HepG2 (cell line): ENCODE measurements at regions not wholly inside any gene's neighbourhood (a gene's known extent, or its start where the extent isn't known, plus 50 kb on each side); places are given as distances from the start of the nearest gene placed in this dataset.
A peak's percentile ranks its signal among the peaks of the same experiment; 100 is the strongest.

Experiments used
- ATAC-seq: fragments of 200-7000 bp; cut with Tn5 transposase; 3 replicates; pipeline ENCODE4 v1.9.1; 2020; ENCODE audit warnings: mild to moderate bottlenecking, moderate library complexity
- BruUV-seq: library from RNA; stranded (reverse); fragments of 400-500 nt; replicated peaks from 2 replicates; lab custom pipeline; 2021; lab: Mats Ljungman, UMichigan
- CTCF ChIA-PET: fragments of 300-600 bp; formaldehyde crosslinking; extraction: SDS; loops from one replicate; lab custom pipeline; 2021; ENCODE audit warnings: low total read pairs, inconsistent platforms, low intra/inter-chr PET ratio; lab: Yijun Ruan, JAX
- POLR2A ChIA-PET: fragments of 350-600 bp; sonication (Branson Sonifier 250); formaldehyde crosslinking; loops from one replicate; lab custom pipeline; 2020; ENCODE audit warnings: antibody characterized with exemption, inconsistent platforms; lab: Yijun Ruan, JAX
- DNase-seq: peaks from one replicate; pipeline ENCODE4 v3.0.0-alpha.2; 2015; ENCODE audit warnings: low spot score
- FAIRE-seq: peaks from 3 replicates; lab custom pipeline; 2011; peaks lifted over from hg19 to GRCh38; lab: Jason Lieb, UNC
- H2AFZ ChIP-seq: one replicate; pipeline ENCODE4 v1.6.1; 2011; ENCODE audit warnings: low read length, inconsistent platforms
- H3K27ac ChIP-seq: fragments of 300-600 bp; 3 replicates; pipeline ENCODE4 v1.8.0; 2011; ENCODE audit warnings: mixed run types, mild to moderate bottlenecking, mixed read lengths, low read length, inconsistent platforms; ENCODE audit not compliant: insufficient read depth; ENCODE audit errors: extremely low read length
- H3K27me3 ChIP-seq, 2 experiments: fragments of 200-600 bp in 1 of 2; 2 replicates in 1 of 2; 3 replicates in 1 of 2; pipeline versions ENCODE4 v1.6.0 to v1.8.0; 2011; ENCODE audit warnings: low read length in 2 of 2, mild to moderate bottlenecking in 2 of 2, moderate library complexity in 2 of 2, inconsistent platforms in 1 of 2; ENCODE audit not compliant: insufficient read depth in 2 of 2, control insufficient read depth in 1 of 2
- H3K36me3 ChIP-seq, 2 experiments: fragments of 200-600 bp in 1 of 2; replicated peaks in 1 of 2; 2 replicates in 1 of 2; 3 replicates in 1 of 2; pipeline versions ENCODE4 v1.5.1 to v1.8.0; 2011; ENCODE audit warnings: low read length in 2 of 2, inconsistent platforms in 1 of 2; ENCODE audit not compliant: insufficient read depth in 2 of 2, control insufficient read depth in 1 of 2
- H3K4me1 ChIP-seq: 2 replicates; pipeline ENCODE4 v1.5.1; 2012; ENCODE audit warnings: low read length, inconsistent platforms; ENCODE audit not compliant: insufficient read depth
- H3K4me2 ChIP-seq: 2 replicates; pipeline ENCODE4 v1.6.0; 2011; ENCODE audit warnings: low read depth, low read length, inconsistent platforms
- H3K4me3 ChIP-seq, 3 experiments: fragments of 200-600 bp in 1 of 3; sonication (generic), shearing (Covaris generic) in 1 of 3; replicated peaks in 1 of 3; 2 replicates each; pipeline ENCODE4 v1.5.1; 2011 to 2016; ENCODE audit warnings: low read length in 3 of 3, inconsistent platforms in 2 of 3, low read depth in 2 of 3, mild to moderate bottlenecking in 2 of 3, control low read depth in 1 of 3, mixed read lengths in 1 of 3; ENCODE audit not compliant: insufficient read depth in 1 of 3
- H3K79me2 ChIP-seq: one replicate; pipeline ENCODE4 v1.6.1; 2011; ENCODE audit warnings: low read length, inconsistent platforms; ENCODE audit not compliant: insufficient read depth
- H3K9ac ChIP-seq: 2 replicates; pipeline ENCODE4 v1.6.0; 2011; ENCODE audit warnings: mild to moderate bottlenecking, low read depth, low read length, inconsistent platforms; ENCODE audit not compliant: insufficient read depth
- H3K9me3 ChIP-seq: 2 replicates; pipeline ENCODE4 v1.5.1; 2012; ENCODE audit warnings: mild to moderate bottlenecking, low read length
- H4K20me1 ChIP-seq: 2 replicates; pipeline ENCODE4 v1.6.0; 2011; ENCODE audit warnings: inconsistent platforms, mild to moderate bottlenecking, low read length, moderate library complexity; ENCODE audit not compliant: insufficient read depth
- E2F1 ChIP-seq: sonication (generic); formaldehyde crosslinking; IDR thresholded peaks from 2 replicates; pipeline ENCODE4 v1.5.0; 2020; ENCODE audit warnings: missing genetic modification reagents
- GMEB1 ChIP-seq: sonication (generic); formaldehyde crosslinking; IDR thresholded peaks from 2 replicates; pipeline ENCODE4 v1.5.1; 2020; ENCODE audit warnings: missing genetic modification reagents, mild to moderate bottlenecking, borderline replicate concordance
- KDM3A ChIP-seq: IDR thresholded peaks from 2 replicates; pipeline ENCODE4 v1.6.1; 2018; ENCODE audit warnings: low read depth, missing compliant biosample characterization
- MIER2 ChIP-seq: IDR thresholded peaks from 2 replicates; pipeline ENCODE4 v1.6.1; 2016; ENCODE audit warnings: missing biosample characterization, missing genetic modification reagents
- RXRA ChIP-seq: sonication (generic); formaldehyde crosslinking; IDR thresholded peaks from 2 replicates; pipeline ENCODE4 v1.5.1; 2020; ENCODE audit warnings: missing genetic modification reagents
- SKI ChIP-seq: fragments of 450-650 bp; IDR thresholded peaks from one replicate; pipeline ENCODE4 v1.6.1; 2018; ENCODE audit warnings: mild to moderate bottlenecking; ENCODE audit not compliant: partially characterized antibody
- USF2 ChIP-seq, 2 experiments: sonication (generic) in 1 of 2; formaldehyde crosslinking in 1 of 2; IDR thresholded peaks; 2 replicates each; pipeline versions ENCODE4 v1.5.1 to v1.6.1; 2011 to 2020; ENCODE audit warnings: borderline replicate concordance in 1 of 2, low read depth in 1 of 2, low read length in 1 of 2, mild to moderate bottlenecking in 1 of 2, missing genetic modification reagents in 1 of 2, moderate library complexity in 1 of 2
- ZBTB33 ChIP-seq: sonication (generic); formaldehyde crosslinking; IDR thresholded peaks from 2 replicates; pipeline ENCODE4 v1.4.0; 2020; ENCODE audit warnings: missing genetic modification reagents
- ZBTB38 ChIP-seq: sonication (generic); formaldehyde crosslinking; IDR thresholded peaks from 2 replicates; pipeline ENCODE4 v1.5.1; 2020; ENCODE audit warnings: mild to moderate bottlenecking, missing genetic modification reagents
- ZNF263 ChIP-seq: sonication (generic); formaldehyde crosslinking; IDR thresholded peaks from 2 replicates; pipeline ENCODE4 v1.4.0; 2020; ENCODE audit warnings: missing genetic modification reagents
- ZNF30 ChIP-seq: sonication (generic); formaldehyde crosslinking; IDR thresholded peaks from 2 replicates; pipeline ENCODE4 v1.5.0; 2020; ENCODE audit warnings: mild to moderate bottlenecking, missing genetic modification reagents
- ZNF660 ChIP-seq: sonication (generic); formaldehyde crosslinking; IDR thresholded peaks from 2 replicates; pipeline ENCODE4 v1.5.1; 2020; ENCODE audit warnings: mild to moderate bottlenecking, low read depth, missing genetic modification reagents, borderline replicate concordance
- ZNF761 ChIP-seq: sonication (generic); formaldehyde crosslinking; conservative IDR thresholded peaks from 2 replicates; pipeline ENCODE4 v1.4.0; 2020; ENCODE audit warnings: mild to moderate bottlenecking, missing genetic modification reagents
- WGBS: methylation state at CpG from one replicate; pipeline ENCODE4 v1.1.6; 2017; ENCODE audit warnings: low lambda C conversion rate; 5-methylcytosine and 5-hydroxymethylcytosine counted together
- in situ Hi-C: cut with HindIII; loops from 2 replicates; pipeline ENCODE4 v1.10.0; 2017; ENCODE audit warnings: low pct_unique_long_range_greater_than_20kb; ENCODE audit not compliant: extremely low pct_ligation_motif_present
- intact Hi-C: fragments of 100-400 bp; cut with micrococcal nuclease; formaldehyde crosslinking; loops from one replicate; pipeline ENCODE4 v1.10.0; 2022; ENCODE audit not compliant: unreplicated experiment

- peak; percentile 75 for TF ChIP-seq ZBTB33 (CRISPR knock-in tag)
- TF ChIP-seq, all 625 proteins: peak for 13; not testable (repeated sequence) for 612
These were observed 136.3 kb upstream of the KCTD7 start (continued) for GRCh38 chr7:66492405-66492804.

- peak overlapping the region; percentile 92 for H3K9ac ChIP-seq
- peaks cover 9% of the 10 kb centered on the region for H3K79me2 ChIP-seq
- H4K20me1 ChIP-seq, result no peaks in the 10 kb centered on the region
- H3K4me2 ChIP-seq, result peak overlapping the region; percentile 77
- H3K9me3 ChIP-seq, result no peaks in the 10 kb centered on the region
- peak; percentile 4 for FAIRE-seq
- in situ Hi-C loops (no loop called here), intact Hi-C loops (loop anchor here (2.0 to 5.0 kb wide), 3 partner anchors 51 to 286 kb away; partner anchors contain the start of gene TPST1)
- H3K4me3 ChIP-seq, result peak overlapping the region; percentile 69 to 89 (median 79)
- H3K27ac ChIP-seq, result peak overlapping the region; percentile 88
- WGBS, result 0% methylated on average over 27 of the region's 68 CpGs
- ChIA-PET CTCF (no interaction called here), POLR2A (interaction anchor here (0.6 to 3.0 kb wide), 36 partner anchors 10 to 463 kb away, joined by 3 to 28 read pairs (median 6); partner anchors contain the start of genes ASL, CRCP and TPST1)
- no peak overlapping the region for H2AFZ ChIP-seq
- H3K36me3 ChIP-seq, result no peaks in the 10 kb centered on the region
- H3K27me3 ChIP-seq, result no peaks in the 10 kb centered on the region
- ATAC-seq, result peak; percentile 94
- DNase-seq, result peak; percentile 94
- H3K4me1 ChIP-seq, result peaks cover 53% of the 10 kb centered on the region
- TSS peak; percentile 90 for BruUV-seq
- TF ChIP-seq E2F1 (peak; percentile 77), RXRA (CRISPR knock-in tag) (peak; percentile 59), GMEB1 (CRISPR knock-in tag) (peak; percentile 92), ZBTB38 (peak; percentile 96), ZNF660 (CRISPR knock-in tag) (no peak), KDM3A (CRISPR knock-in tag) (no peak), ZNF30 (CRISPR knock-in tag) (peak; percentile 82; the same call in 1 of the 2 replicates), ZNF263 (CRISPR knock-in tag) (peak; percentile 69), SKI (no peak), MIER2 (no peak), ZNF761 (CRISPR knock-in tag) (no peak), USF2 (IDR thresholded peaks at IDR 0.05; ENCODE audit: low read depth, low read length) (no peak), USF2 (CRISPR knock-in tag; IDR thresholded peaks at IDR 0.05; ENCODE audit: borderline replicate concordance) (peak; percentile 51; the same call in 1 of the 2 replicates)
These were observed 135.2 kb upstream of the KCTD7 start for GRCh38 chr7:66493235-66494205.
